GM10248 (cell line): ENCODE measurements at regions not wholly inside any gene's neighbourhood (a gene's known extent, or its start where the extent isn't known, plus 50 kb on each side); places are given as distances from the start of the nearest gene placed in this dataset.

Source experiments
- CTCF ChIA-PET: fragments of 300-600 bp; sonication (Branson Sonifier 250); formaldehyde crosslinking; extraction: SDS; loops from one replicate; lab custom pipeline; 2021; ENCODE audit warnings: antibody characterized with exemption; lab: Yijun Ruan, JAX
- POLR2A ChIA-PET: fragments of 350-650 bp; sonication (Branson Sonifier 250); formaldehyde crosslinking; extraction: SDS; loops from one replicate; lab custom pipeline; 2020; ENCODE audit warnings: antibody characterized with exemption; lab: Yijun Ruan, JAX
- DNase-seq: peaks from one replicate; pipeline ENCODE4 v3.0.0; 2012; ENCODE audit errors: extremely low spot score
- TF ChIP-seq, protein P1 (sequence below): IDR thresholded peaks from 2 replicates; pipeline ENCODE4 v1.5.1; 2012; ENCODE audit warnings: mild to moderate bottlenecking, low read depth; ENCODE audit errors: extremely low read depth, missing control alignments, control extremely low read depth

DNA sequence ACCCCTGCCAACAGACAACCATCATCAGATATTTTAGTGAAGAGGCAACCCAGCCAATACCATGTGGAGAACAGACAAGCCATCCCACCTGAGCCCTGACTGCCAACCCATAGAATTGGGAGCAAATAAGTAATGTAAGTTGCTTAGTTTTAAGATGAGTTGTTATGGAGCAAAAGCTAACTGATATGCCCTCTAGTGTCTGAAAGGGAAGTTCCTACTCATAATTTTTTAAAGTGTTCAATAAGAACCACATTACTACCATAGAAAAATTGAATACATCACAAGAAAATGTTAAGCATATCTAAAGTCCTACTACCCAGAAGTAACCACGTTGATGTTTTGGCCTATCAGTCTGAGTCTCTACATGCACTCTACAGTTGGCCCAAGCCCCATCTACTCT is 50.8 kb upstream of the SLC36A4 start:
- no peak for DNase-seq
- POLR2A ChIA-PET: no interaction called here
- TF ChIP-seq, protein P1, sequence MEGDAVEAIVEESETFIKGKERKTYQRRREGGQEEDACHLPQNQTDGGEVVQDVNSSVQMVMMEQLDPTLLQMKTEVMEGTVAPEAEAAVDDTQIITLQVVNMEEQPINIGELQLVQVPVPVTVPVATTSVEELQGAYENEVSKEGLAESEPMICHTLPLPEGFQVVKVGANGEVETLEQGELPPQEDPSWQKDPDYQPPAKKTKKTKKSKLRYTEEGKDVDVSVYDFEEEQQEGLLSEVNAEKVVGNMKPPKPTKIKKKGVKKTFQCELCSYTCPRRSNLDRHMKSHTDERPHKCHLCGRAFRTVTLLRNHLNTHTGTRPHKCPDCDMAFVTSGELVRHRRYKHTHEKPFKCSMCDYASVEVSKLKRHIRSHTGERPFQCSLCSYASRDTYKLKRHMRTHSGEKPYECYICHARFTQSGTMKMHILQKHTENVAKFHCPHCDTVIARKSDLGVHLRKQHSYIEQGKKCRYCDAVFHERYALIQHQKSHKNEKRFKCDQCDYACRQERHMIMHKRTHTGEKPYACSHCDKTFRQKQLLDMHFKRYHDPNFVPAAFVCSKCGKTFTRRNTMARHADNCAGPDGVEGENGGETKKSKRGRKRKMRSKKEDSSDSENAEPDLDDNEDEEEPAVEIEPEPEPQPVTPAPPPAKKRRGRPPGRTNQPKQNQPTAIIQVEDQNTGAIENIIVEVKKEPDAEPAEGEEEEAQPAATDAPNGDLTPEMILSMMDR: peak; percentile 32
- CTCF ChIA-PET: interaction anchor here (0.9 to 2.2 kb wide), 5 partner anchors 9 to 46 kb away, joined by 3 to 12 read pairs (median 4); no protein-coding TSS in a partner anchor

DNA sequence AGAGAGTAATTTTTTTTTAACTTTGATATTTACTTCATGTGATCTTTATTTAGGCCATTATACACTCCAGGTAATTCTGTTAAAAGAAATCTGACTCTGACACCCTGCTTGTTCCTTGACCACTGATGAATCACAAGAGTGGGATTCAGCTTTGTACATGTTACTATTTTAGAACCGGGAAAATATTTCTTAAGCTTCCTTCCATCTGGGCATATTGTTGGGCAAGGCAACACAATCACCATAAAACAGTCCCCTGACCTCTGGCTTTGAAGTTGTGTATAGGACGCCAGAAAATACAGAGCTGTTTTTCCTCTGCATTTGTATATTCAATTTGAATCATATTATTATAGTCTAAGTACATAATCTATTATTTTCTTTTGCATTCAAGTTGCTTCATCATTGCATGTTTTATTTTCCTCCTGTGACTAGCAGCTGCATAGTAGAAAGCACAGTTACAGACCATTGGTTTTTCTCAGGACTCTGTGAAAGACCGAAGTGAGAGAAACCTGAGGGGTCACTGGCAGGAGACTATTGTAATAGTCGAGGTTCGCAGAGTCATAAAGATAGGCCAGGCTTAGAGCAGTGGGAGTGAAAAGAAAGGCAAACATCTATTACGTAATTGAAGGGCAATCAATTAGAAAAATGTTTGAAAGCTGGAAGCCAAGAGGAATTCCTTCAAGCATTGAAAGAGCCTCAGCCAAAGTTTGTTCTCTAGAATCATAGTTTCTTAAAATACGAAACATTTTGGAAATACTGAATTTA is 51.8 kb upstream of the SLC36A4 start:
- CTCF ChIA-PET: interaction anchor here (0.9 to 2.2 kb wide), 6 partner anchors 9 to 47 kb away, joined by 3 to 12 read pairs (median 4); no protein-coding TSS in a partner anchor
- TF ChIP-seq, protein P1: no peak
- POLR2A ChIA-PET: no interaction called here
- DNase-seq: no peak

DNA sequence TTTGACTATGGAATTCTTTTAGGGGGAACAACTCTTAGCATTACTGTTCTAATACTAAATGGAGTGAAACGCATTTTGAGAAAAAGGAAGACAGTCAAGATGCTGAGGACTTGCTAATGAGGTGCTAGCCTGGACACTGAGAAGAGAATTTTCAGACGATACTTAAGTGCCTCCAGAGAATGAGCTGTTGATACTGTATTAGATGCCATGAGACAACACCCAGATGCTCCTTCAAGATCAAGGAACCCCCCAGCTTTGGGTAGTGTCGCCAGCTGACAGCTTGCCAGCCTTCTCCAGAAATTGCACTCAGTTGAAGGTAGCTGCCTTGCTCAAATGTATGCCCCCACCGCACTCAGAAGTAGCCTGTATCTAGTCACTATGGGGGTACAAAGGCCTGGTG is 52.5 kb upstream of the SLC36A4 start:
- no peak for DNase-seq
- TF ChIP-seq, protein P1: no peak
- CTCF ChIA-PET: no interaction called here
- POLR2A ChIA-PET: no interaction called here

DNA sequence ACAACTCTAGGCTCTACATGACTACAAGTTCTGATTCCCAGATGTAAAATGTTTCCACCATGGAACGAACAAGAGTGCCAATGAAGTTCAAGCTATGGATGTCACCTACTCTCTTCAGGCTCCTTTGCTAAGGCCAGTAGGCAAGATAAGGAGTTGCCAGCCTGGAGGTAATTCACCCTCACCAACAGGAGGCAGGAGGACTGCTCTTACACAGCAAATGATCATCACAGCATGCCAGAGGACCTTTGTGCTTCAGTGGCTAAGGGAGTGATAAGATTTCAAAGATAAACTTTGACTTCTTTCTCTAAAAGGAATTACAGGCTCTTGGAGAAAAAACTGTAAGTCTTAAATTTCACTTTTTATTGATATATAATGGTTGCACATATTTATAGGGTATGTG is 54.1 kb upstream of the SLC36A4 start:
- no peak for DNase-seq
- CTCF ChIA-PET: no interaction called here

DNA sequence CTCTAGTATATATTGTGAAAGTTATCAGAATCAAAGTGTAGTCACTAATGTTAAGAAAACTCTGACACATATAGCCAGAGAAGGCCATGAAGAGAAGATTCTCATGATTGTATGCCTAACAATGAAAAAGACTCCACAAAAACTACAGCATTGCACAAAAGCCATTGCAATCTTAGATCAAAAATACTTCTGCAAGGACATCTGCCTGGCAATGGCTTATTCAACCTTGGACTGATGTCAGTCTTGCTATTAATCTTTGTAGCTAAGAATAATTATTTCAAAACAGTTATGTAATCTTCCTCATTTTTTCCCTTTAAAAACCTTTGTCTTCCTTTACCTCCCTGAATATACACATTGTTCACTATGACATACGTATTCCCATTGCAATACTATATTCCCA is 55.3 kb upstream of the SLC36A4 start:
- CTCF ChIA-PET: no interaction called here
- TF ChIP-seq, protein P1: no peak
- POLR2A ChIA-PET: no interaction called here
- DNase-seq: no peak

More for the DNA sequence above, 54.1 kb upstream of the SLC36A4 start:
- POLR2A ChIA-PET: no interaction called here
- TF ChIP-seq, protein P1: no peak

DNA sequence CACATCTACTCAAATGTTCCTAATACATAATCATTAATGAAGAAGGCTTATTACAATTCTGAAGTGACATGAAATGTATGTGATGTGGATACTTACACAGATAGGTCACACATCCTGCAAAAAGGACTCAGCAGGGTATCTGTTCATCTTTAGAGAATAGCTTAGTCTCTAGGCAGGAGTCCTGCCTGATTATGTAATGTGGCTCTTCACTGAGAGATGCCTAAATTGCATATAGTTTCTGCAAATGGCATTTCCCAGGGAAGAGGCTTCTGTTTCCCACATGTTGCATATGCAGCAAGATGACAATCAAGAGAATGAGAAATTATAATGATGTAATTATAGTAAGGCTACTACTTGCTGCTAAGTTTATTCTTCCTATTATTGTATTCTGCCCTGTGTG is 58.8 kb upstream of the SLC36A4 start:
- CTCF ChIA-PET: interaction anchor here (1.0 to 2.2 kb wide), 3 partner anchors 20 to 32 kb away, joined by 3 to 7 read pairs (median 4); no protein-coding TSS in a partner anchor
- TF ChIP-seq, protein P1: no peak
- DNase-seq: no peak
- POLR2A ChIA-PET: no interaction called here
